Glomerular visceral epithelial cell (primary cell): ENCODE measurements at regions not wholly inside any gene's neighbourhood (a gene's known extent, or its start where the extent isn't known, plus 50 kb on each side); places are given as distances from the start of the nearest gene placed in this dataset.

Experiments used
- DNase-seq: peaks from one replicate; pipeline ENCODE4 v3.0.0-alpha.2; 2016; ENCODE audit errors: extremely low spot score

GRCh38 chr12:113684908-113685782 is 213.5 kb upstream of the LHX5 start:
- no peak for DNase-seq

- no peak for DNase-seq
Observed at GRCh38 chr12:113684053-113684907, 212.6 kb upstream of the LHX5 start.

GRCh38 chr12:113683574-113683973 is 211.9 kb upstream of the LHX5 start:
- no peak for DNase-seq

GRCh38 chr12:113680868-113681267 is 209.2 kb upstream of the LHX5 start:
- DNase-seq = no peak

GRCh38 chr12:113678223-113679119 is 206.8 kb upstream of the LHX5 start:
- no peak for DNase-seq

- DNase-seq = no peak
Observed at GRCh38 chr12:113676547-113676946, 204.9 kb upstream of the LHX5 start.

GRCh38 chr12:113676117-113676516 is 204.4 kb upstream of the LHX5 start:
- DNase-seq = no peak

- DNase-seq = no peak
Observed at GRCh38 chr12:113674996-113675395, 203.3 kb upstream of the LHX5 start.

GRCh38 chr12:113674302-113674701 is 202.6 kb upstream of the LHX5 start:
- no peak for DNase-seq

GRCh38 chr12:113673458-113674238 is 202.0 kb upstream of the LHX5 start:
- DNase-seq = no peak

- no peak for DNase-seq
Observed at GRCh38 chr12:113670742-113671141, 199.1 kb upstream of the LHX5 start.

GRCh38 chr12:113667676-113668356 is 196.1 kb upstream of the LHX5 start:
- no peak for DNase-seq

- DNase-seq = no peak
Observed at GRCh38 chr12:113667095-113667494, 195.4 kb upstream of the LHX5 start.

GRCh38 chr12:113666223-113666622 is 194.6 kb upstream of the LHX5 start:
- DNase-seq = no peak

GRCh38 chr12:113665457-113665856 is 193.8 kb upstream of the LHX5 start:
- no peak for DNase-seq

- no peak for DNase-seq
Observed at GRCh38 chr12:113664224-113664681, 192.6 kb upstream of the LHX5 start.

GRCh38 chr12:113663396-113663795 is 191.7 kb upstream of the LHX5 start:
- DNase-seq = no peak

- DNase-seq = no peak
Observed at GRCh38 chr12:113660936-113661335, 189.3 kb upstream of the LHX5 start.

GRCh38 chr12:113659416-113659815 is 187.7 kb upstream of the LHX5 start:
- no peak for DNase-seq

GRCh38 chr12:113659015-113659414 is 187.3 kb upstream of the LHX5 start:
- DNase-seq = no peak
